ENCODE measurements at regions not wholly inside any gene's neighbourhood (a gene's known extent, or its start where the extent isn't known, plus 50 kb on each side); places are given as distances from the start of the nearest gene placed in this dataset.

DNA sequence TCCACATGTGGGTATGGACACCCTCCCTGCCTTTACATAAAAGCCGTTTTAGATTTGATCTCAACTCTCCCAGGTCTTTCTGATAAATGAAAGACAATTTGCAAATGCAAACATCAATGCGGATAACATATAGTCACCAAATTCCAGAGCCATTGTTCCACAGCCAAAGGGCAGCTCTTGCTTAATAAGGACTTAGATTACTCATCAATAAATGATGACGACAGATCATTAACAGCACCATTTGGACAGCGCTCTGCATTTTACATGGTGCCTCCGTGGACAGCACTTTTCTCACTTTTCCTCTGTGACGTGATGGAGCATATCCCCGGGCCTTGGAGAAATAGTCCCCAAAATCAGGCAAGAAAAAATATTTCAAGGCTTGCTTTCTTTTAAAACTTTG is 370.3 kb upstream of the CELF2 start:
- TF ChIP-seq EZH2 (IDR thresholded peaks at IDR 0.05) (no peak), EZH2phosphoT487 (IDR thresholded peaks at IDR 0.05) (no peak)
- TF ChIP-seq, protein P1, sequence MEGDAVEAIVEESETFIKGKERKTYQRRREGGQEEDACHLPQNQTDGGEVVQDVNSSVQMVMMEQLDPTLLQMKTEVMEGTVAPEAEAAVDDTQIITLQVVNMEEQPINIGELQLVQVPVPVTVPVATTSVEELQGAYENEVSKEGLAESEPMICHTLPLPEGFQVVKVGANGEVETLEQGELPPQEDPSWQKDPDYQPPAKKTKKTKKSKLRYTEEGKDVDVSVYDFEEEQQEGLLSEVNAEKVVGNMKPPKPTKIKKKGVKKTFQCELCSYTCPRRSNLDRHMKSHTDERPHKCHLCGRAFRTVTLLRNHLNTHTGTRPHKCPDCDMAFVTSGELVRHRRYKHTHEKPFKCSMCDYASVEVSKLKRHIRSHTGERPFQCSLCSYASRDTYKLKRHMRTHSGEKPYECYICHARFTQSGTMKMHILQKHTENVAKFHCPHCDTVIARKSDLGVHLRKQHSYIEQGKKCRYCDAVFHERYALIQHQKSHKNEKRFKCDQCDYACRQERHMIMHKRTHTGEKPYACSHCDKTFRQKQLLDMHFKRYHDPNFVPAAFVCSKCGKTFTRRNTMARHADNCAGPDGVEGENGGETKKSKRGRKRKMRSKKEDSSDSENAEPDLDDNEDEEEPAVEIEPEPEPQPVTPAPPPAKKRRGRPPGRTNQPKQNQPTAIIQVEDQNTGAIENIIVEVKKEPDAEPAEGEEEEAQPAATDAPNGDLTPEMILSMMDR (IDR thresholded peaks at IDR 0.05): no peak

Measured in neural progenitor cell (in vitro differentiated cells).